Vagina (tissue), 2 donors: ENCODE measurements at regions not wholly inside any gene's neighbourhood (a gene's known extent, or its start where the extent isn't known, plus 50 kb on each side); places are given as distances from the start of the nearest gene placed in this dataset.

Experiments
- DNase-seq, 2 donors: peaks; one replicate each; pipeline ENCODE4 v3.0.0-alpha.2; 2017; ENCODE audit errors: extremely low spot score in 2 of 2
- H3K27ac ChIP-seq: fragments of 200-600 bp; sonication (generic); one replicate; pipeline ENCODE4 v1.5.1; 2019
- H3K27me3 ChIP-seq: fragments of 200-600 bp; sonication (generic); one replicate; pipeline ENCODE4 v1.5.1; 2019
- H3K36me3 ChIP-seq, 2 donors: fragments of 200-600 bp; sonication (generic); one replicate each; pipeline ENCODE4 v1.5.1; 2017 to 2019
- H3K4me1 ChIP-seq: fragments of 200-600 bp; sonication (generic); one replicate; pipeline ENCODE4 v1.5.1; 2019
- H3K4me3 ChIP-seq, 2 donors: fragments of 200-600 bp; sonication (generic); 1 replicate in 1 of 2; 2 replicates in 1 of 2; pipeline ENCODE4 v1.5.1; 2016 to 2019
- H3K9me3 ChIP-seq: fragments of 200-600 bp; sonication (generic); one replicate; pipeline ENCODE4 v1.5.1; 2019
- CTCF ChIP-seq, 3 experiments: fragments of 450-650 bp in 2 of 3; fragments of 200-600 bp in 1 of 3; sonication (generic) in 1 of 3; IDR thresholded peaks; one replicate each; pipeline ENCODE4 v1.5.1; 2017 to 2019; ENCODE audit warnings: antibody characterized with exemption in 3 of 3, mild to moderate bottlenecking in 2 of 3, moderate library complexity in 2 of 3
- POLR2A ChIP-seq, 2 donors: fragments of 450-650 bp; IDR thresholded peaks; one replicate each; pipeline ENCODE4 v1.6.1; 2017; ENCODE audit warnings: antibody characterized with exemption in 2 of 2, mild to moderate bottlenecking in 2 of 2, moderate library complexity in 2 of 2
- POLR2AphosphoS5 ChIP-seq, 2 donors: sonication (generic); formaldehyde crosslinking; IDR thresholded peaks; one replicate each; pipeline ENCODE4 v1.9.0; 2017; ENCODE audit warnings: antibody characterized with exemption in 2 of 2, mild to moderate bottlenecking in 2 of 2, low read depth in 1 of 2; ENCODE audit not compliant: insufficient read depth in 1 of 2
- intact Hi-C: fragments of 100-400 bp; cut with DNase I; formaldehyde crosslinking; loops from one replicate; pipeline ENCODE4 v1.15.1; 2023

- no peak overlapping the region for H3K4me3 ChIP-seq
- no peak for TF ChIP-seq CTCF (IDR thresholded peaks at IDR 0.05)
- no peak for TF ChIP-seq POLR2A (IDR thresholded peaks at IDR 0.05)
- no peak for TF ChIP-seq POLR2AphosphoS5 (IDR thresholded peaks at IDR 0.05; ENCODE audit: insufficient read depth in 1 of 2, low read depth in 1 of 2)
- no peaks in the 10 kb centered on the region for H3K36me3 ChIP-seq
- DNase-seq, result no peak
- no peaks in the 10 kb centered on the region for H3K4me1 ChIP-seq
- intact Hi-C loops, result no loop called here
- no peaks in the 10 kb centered on the region for H3K27me3 ChIP-seq
- no peaks in the 10 kb centered on the region for H3K9me3 ChIP-seq
- no peak overlapping the region for H3K27ac ChIP-seq
Observed at GRCh38 chr2:52193804-52194203, 1161.9 kb upstream of the NRXN1 start.

- intact Hi-C loops, result no loop called here
- DNase-seq, result no peak
- Histone ChIP-seq H3K4me3 (no peak overlapping the region), H3K27me3 (no peaks in the 10 kb centered on the region), H3K9me3 (no peaks in the 10 kb centered on the region), H3K27ac (no peak overlapping the region), H3K4me1 (no peaks in the 10 kb centered on the region), H3K36me3 (no peaks in the 10 kb centered on the region)
- TF ChIP-seq CTCF (IDR thresholded peaks at IDR 0.05) (no peak), POLR2AphosphoS5 (IDR thresholded peaks at IDR 0.05; ENCODE audit: insufficient read depth in 1 of 2, low read depth in 1 of 2) (no peak), POLR2A (IDR thresholded peaks at IDR 0.05) (no peak)
Observed at GRCh38 chr2:52192656-52193055, 1160.7 kb upstream of the NRXN1 start.

GRCh38 chr2:52181080-52181479 lies 1149.1 kb upstream of the NRXN1 start:
- H3K9me3 ChIP-seq, result no peaks in the 10 kb centered on the region
- intact Hi-C loops, result no loop called here

GRCh38 chr2:52178845-52179244 lies 1146.9 kb upstream of the NRXN1 start:
- Histone ChIP-seq H3K4me3 (no peak overlapping the region), H3K27ac (no peak overlapping the region), H3K27me3 (no peaks in the 10 kb centered on the region), H3K36me3 (no peaks in the 10 kb centered on the region), H3K4me1 (no peaks in the 10 kb centered on the region), H3K9me3 (no peaks in the 10 kb centered on the region)
- intact Hi-C loops, result no loop called here
- no peak for DNase-seq
- no peak for TF ChIP-seq POLR2AphosphoS5 (IDR thresholded peaks at IDR 0.05; ENCODE audit: insufficient read depth in 1 of 2, low read depth in 1 of 2)
- TF ChIP-seq CTCF (IDR thresholded peaks at IDR 0.05), result no peak
- TF ChIP-seq POLR2A (IDR thresholded peaks at IDR 0.05), result no peak

More at GRCh38 chr2:52181080-52181479, 1149.1 kb upstream of the NRXN1 start:
- Histone ChIP-seq H3K4me3 (no peak overlapping the region), H3K36me3 (no peaks in the 10 kb centered on the region), H3K27me3 (no peaks in the 10 kb centered on the region), H3K4me1 (no peaks in the 10 kb centered on the region), H3K27ac (no peak overlapping the region)
- TF ChIP-seq POLR2AphosphoS5 (IDR thresholded peaks at IDR 0.05; ENCODE audit: insufficient read depth in 1 of 2, low read depth in 1 of 2) (no peak), POLR2A (IDR thresholded peaks at IDR 0.05) (no peak), CTCF (IDR thresholded peaks at IDR 0.05) (no peak)
- DNase-seq, result no peak

GRCh38 chr2:52145005-52145404 lies 1113.1 kb upstream of the NRXN1 start:
- DNase-seq, result no peak
- Histone ChIP-seq H3K4me1 (no peaks in the 10 kb centered on the region), H3K9me3 (no peaks in the 10 kb centered on the region), H3K27me3 (no peaks in the 10 kb centered on the region), H3K27ac (no peak overlapping the region), H3K36me3 (no peaks in the 10 kb centered on the region), H3K4me3 (no peak overlapping the region)
- intact Hi-C loops, result no loop called here
- TF ChIP-seq POLR2AphosphoS5 (IDR thresholded peaks at IDR 0.05; ENCODE audit: insufficient read depth in 1 of 2, low read depth in 1 of 2) (no peak), CTCF (IDR thresholded peaks at IDR 0.05) (no peak), POLR2A (IDR thresholded peaks at IDR 0.05) (no peak)
